Stimulated activated CD8-positive, alpha-beta memory T cell treated with anti-CD3 and anti-CD28 coated beads, Interleukin-2, amount 100 ng/mL, for 1 hour (primary cell): ENCODE measurements at regions not wholly inside any gene's neighbourhood (a gene's known extent, or its start where the extent isn't known, plus 50 kb on each side); places are given as distances from the start of the nearest gene placed in this dataset.
"Not testable (repeated sequence)": the region's sequence is repeated elsewhere in the genome, so short reads cannot be mapped to it uniquely, and the experiment has no call there.

Source experiments
- DNase-seq, 2 donors: peaks; one replicate each; pipeline ENCODE4 v3.0.0-alpha.2; 2020; ENCODE audit warnings: low read depth in 2 of 2

DNA sequence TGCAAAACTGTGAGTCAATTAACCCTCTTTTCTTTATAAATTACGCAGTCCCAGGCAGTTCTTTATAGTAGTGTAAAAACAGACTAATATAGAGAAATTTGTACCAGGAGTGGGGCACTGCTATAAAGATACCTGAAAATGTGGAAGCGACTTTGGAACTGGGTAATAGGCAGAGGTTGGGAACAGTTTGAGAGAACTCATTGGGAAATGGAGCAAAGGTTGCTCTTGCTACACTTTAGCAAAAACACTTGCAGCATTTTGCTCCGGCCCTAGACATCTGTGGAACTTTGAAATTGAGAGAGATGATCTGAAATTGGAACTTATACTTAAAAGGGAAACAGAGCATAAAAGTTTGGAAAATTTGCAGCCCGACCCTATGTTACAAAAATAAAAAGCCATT lies 810.9 kb downstream of the LTN1 start:
- no peak for DNase-seq

DNA sequence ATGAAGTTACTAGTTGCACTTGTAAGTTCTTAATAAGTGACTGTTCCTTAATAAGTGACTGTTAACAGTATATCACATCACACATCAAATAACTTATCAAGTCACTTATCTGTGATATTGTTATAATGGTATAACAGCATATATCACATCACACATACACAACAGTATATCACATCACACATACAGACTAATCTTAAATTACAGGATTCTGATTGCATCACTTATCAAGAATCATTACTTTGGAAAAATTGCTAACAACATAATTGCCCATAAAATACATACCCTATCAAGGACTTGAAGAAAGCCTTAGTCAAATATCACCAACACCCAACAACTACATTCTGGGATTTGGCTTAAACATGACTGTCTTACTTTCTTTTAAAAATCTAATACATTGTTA lies 813.5 kb downstream of the LTN1 start:
- DNase-seq = no peak

DNA sequence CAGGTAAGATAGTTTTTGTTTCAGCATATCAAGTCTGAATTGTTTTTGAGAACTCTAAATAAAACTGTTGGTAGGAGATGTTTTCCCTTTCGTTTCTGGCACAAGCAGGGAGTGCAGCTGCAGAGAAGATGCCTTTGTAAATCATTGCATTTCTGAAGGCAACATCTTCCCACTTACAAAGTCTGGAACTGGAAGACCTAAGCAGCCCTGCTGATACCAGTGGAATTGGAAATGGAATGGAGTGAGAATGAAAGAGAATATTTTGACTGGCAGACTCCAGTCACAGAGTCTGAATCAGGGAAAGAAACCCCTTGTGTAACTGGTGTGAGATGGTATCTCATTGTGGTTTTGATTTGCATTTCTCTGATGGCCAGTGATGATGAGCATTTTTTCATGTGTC lies 815.6 kb downstream of the LTN1 start:
- DNase-seq = no peak

GRCh38 chr21:28174701-28175100 lies 818.0 kb downstream of the LTN1 start:
- no peak for DNase-seq

GRCh38 chr21:28174006-28174405 lies 818.7 kb downstream of the LTN1 start:
- DNase-seq = no peak

GRCh38 chr21:28172376-28172775 lies 820.3 kb downstream of the LTN1 start:
- no peak for DNase-seq

DNA sequence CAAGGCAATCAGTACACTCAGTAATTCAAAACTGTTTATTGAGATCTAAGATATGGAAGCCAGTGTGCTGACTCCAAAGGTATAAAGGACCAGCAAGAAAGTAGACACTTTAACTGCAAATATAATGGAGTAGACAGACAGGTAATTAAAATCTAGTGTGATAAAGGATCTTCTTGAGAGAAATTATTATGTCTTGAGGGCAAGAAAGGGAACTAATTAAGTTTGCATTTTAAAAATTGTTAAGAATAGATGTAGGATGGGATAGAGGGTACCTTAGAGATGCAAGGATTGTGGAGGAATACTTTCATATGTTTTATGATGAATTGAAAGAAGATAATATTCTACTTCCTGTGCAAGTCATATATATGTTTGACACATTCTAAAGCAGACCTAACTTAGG lies 825.3 kb downstream of the LTN1 start:
- no peak for DNase-seq

DNA sequence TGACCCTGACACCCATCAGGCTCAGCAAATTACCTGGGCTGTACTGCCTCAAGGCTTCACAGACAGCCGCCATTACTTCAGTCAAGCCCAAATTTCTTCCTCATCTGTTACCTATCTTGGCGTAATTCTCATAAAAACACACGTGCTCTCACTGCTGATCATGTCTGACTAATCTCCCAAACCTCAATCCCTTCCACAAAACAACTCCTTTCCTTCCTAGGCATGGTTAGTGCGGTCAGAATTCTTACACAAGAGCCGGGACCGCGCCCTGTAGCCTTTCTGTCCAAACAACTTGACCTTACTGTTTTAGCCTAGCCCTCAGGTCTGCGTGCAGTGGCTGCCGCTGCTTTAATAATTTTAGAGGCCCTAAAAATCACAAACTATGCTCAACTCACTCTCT lies 828.2 kb downstream of the LTN1 start:
- not testable (repeated sequence) for DNase-seq

DNA sequence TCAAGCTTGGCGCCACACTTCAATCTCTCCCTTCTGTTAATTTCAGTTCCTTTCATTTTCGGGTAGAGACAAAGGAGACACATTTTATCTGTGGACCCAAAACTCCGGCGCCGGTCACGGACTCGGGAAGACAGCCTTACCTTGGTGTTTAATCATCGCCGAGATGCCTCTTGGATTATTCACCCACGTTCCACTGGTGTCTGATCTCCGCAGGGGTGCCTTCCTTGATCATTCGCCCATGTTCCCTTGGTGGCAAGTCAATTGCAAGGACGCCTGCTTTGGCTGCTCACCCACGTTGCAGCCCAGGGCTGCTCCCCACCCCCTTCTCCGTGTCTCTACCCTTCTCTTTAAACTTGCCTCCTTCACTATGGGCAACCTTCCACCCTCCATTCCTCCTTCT lies 830.6 kb downstream of the LTN1 start:
- DNase-seq = not testable (repeated sequence)

- DNase-seq = no peak
These were observed 832.3 kb downstream of the LTN1 start for GRCh38 chr21:28160378-28160777.

DNA sequence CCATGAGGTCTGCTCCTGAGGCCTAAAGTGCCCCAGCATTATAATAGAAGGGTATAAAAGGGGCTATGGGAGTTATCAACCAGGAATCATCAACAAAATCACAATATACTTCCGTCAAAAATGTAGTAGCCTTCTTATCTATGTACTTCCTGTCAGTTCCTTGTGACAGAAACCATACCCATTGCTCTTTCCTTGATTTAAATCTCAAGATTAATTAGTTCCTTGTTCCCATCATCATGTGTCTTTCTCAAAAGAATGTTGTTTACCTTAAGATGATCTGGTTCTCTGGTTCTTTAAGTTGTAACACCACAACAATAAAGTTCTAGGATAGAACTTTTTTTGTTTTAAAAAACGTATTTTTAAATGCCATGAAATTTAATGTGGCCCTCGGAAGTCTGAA lies 833.3 kb downstream of the LTN1 start:
- DNase-seq = no peak

GRCh38 chr21:28156590-28156989 lies 836.1 kb downstream of the LTN1 start:
- DNase-seq = no peak

GRCh38 chr21:28154121-28154520 lies 838.6 kb downstream of the LTN1 start:
- no peak for DNase-seq

DNA sequence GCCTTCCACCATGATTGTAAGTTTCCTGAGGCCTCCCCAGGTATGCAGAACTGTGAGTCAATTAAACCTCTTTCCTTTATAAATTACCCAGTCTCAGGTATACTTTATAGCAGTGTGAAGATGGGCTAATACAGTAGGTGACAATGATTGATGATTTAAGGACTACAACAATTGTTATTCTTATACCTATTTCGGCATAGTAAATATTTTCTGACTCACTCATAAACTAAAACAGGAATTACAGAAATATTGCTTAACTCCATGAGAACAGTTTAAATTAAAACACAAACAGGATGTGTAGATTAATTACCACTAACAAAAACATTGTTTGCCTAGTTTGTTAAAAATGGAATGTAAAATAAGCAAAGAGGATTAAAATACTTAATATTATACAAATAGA lies 839.9 kb downstream of the LTN1 start:
- DNase-seq = no peak

DNA sequence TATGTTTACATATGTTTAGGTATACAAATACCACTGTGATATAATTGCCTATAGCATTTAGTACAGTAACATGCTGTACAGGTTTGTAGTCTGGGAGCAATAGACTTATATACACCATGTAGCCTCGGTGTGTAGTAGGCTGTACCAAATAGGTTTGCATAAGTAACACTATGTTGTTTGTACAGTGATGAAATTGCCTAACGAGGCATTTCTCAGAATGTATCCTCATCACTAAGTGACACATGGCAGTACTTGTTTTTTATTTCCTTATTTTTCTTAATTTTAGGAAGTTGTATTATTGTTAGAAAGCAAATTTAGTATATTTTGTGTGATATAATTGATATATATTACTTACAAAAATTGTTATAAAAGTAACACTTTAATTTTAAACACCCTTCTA lies 840.9 kb downstream of the LTN1 start:
- DNase-seq = no peak

- no peak for DNase-seq
These were observed 841.9 kb downstream of the LTN1 start for GRCh38 chr21:28150778-28151177.

- no peak for DNase-seq
These were observed 844.1 kb downstream of the LTN1 start for GRCh38 chr21:28148400-28149064.

GRCh38 chr21:28144653-28145052 lies 848.0 kb downstream of the LTN1 start:
- no peak for DNase-seq

GRCh38 chr21:28144089-28144488 lies 848.6 kb downstream of the LTN1 start:
- no peak for DNase-seq

- no peak for DNase-seq
These were observed 850.0 kb downstream of the LTN1 start for GRCh38 chr21:28142697-28143096.

- DNase-seq = no peak
These were observed 854.4 kb downstream of the LTN1 start for GRCh38 chr21:28138272-28138671.

DNA sequence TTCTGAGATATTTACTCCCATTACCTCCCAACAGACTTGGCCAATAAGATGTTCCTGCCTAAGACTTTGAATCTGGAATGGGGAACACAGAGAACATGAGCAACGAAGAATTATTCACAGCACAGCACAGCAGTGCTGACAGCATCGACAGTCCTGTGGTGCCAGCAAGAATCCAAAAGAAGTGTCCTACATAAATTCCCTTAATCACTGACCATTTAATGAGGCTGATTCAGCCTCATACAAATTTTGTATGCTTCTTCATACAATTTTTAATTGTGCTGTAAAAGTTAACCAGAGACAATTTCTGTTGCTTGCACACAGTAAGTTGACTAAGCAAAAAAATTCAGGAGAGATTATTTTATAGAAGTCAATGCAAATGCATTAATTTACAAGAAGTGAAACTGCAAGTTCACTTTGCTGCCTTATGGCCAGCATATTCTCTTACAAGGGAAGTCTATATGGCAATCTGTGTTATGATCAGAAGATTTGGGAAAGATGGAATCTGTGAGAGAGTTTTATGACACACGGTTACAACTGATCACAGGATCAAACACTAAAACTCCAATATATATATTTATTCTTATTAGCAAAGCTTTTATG lies 855.9 kb downstream of the LTN1 start:
- no peak for DNase-seq

DNA sequence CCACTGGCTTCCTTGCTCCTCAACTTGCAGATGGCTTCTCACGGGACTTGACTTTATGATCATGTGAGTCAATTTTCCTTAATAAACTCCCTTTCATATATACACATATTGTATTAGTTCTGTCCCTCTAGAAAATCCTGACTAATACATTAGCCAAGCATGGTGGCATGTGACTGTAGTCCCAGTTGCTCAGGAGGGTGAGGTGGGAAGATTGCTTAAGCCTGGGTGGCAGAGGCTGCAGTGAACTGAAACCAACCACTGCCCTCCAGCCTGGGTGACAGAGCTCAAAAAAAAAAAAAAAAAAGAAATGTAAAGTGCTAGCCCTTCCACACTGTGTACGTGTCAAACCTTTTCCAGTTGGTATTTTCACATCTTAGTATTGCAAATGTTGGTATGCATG lies 857.0 kb downstream of the LTN1 start:
- DNase-seq = no peak

- DNase-seq = no peak
These were observed 859.6 kb downstream of the LTN1 start for GRCh38 chr21:28133116-28133515.
